NB4 (cell line): ENCODE measurements at regions not wholly inside any gene's neighbourhood (a gene's known extent, or its start where the extent isn't known, plus 50 kb on each side); places are given as distances from the start of the nearest gene placed in this dataset.

ENCODE experiments used
- POLR2A ChIP-seq: IDR thresholded peaks from 2 replicates; pipeline ENCODE4 v1.6.1; 2011; ENCODE audit warnings: mild to moderate bottlenecking; ENCODE audit not compliant: insufficient read length; ENCODE audit errors: extremely low read depth
- TF ChIP-seq, protein P1 (sequence below): IDR thresholded peaks from one replicate; pipeline ENCODE4 v1.5.1; 2012; ENCODE audit warnings: low read depth, low read length
- TF ChIP-seq, protein P2 (sequence below): IDR thresholded peaks from 2 replicates; pipeline ENCODE4 v1.6.1; 2011; ENCODE audit warnings: low read depth, low read length

DNA sequence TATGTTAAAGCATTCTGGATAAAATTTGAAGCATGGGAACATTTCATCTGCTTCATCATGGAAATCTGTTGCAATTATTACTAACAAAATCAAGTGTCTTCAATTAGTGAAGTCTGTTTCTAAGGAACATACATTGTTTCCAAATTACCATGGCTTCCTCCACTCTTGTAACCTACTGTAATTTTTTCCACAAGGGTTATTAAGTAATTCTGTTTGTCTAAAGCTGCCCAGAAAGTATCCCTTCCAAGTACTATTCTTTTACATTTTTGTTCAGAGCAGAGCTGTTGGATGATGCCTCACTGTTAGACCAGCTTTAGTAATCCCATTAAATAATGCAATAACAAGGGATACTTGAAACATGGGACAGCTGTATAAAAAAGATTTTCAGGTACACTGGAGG is 483.5 kb upstream of the CD180 start:
- TF ChIP-seq, protein P1, sequence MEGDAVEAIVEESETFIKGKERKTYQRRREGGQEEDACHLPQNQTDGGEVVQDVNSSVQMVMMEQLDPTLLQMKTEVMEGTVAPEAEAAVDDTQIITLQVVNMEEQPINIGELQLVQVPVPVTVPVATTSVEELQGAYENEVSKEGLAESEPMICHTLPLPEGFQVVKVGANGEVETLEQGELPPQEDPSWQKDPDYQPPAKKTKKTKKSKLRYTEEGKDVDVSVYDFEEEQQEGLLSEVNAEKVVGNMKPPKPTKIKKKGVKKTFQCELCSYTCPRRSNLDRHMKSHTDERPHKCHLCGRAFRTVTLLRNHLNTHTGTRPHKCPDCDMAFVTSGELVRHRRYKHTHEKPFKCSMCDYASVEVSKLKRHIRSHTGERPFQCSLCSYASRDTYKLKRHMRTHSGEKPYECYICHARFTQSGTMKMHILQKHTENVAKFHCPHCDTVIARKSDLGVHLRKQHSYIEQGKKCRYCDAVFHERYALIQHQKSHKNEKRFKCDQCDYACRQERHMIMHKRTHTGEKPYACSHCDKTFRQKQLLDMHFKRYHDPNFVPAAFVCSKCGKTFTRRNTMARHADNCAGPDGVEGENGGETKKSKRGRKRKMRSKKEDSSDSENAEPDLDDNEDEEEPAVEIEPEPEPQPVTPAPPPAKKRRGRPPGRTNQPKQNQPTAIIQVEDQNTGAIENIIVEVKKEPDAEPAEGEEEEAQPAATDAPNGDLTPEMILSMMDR: no peak
- TF ChIP-seq, protein P2, sequence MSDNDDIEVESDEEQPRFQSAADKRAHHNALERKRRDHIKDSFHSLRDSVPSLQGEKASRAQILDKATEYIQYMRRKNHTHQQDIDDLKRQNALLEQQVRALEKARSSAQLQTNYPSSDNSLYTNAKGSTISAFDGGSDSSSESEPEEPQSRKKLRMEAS: no peak
- TF ChIP-seq POLR2A: no peak
